ENCODE measurements at regions not wholly inside any gene's neighbourhood (a gene's known extent, or its start where the extent isn't known, plus 50 kb on each side); places are given as distances from the start of the nearest gene placed in this dataset.

DNA sequence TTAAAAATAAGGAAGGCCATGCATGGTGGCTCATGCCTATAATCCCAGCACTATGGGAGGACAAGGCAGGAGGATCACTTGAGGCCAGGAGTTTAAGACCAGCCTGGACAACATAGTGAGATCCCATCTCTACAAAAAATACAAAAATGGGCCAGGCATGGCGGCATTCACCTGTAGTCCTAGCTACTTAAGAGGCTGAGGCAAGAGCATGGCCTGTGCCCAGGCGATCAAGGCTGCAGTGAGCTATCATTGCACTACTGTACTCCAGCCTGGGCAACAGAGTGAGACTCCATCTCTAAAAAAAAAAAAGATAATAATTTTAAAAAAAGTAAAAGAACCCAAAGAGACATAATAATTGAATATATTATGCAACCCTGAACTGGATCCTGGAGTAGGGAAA is 83.6 kb upstream of the ZNF423 start:
- Histone ChIP-seq H3K4me2 (ENCODE audit: low read depth, low read length) (no peak overlapping the region), H3K79me2 (ENCODE audit: insufficient read depth, low read length) (no peaks in the 10 kb centered on the region), H3K27ac (ENCODE audit: extremely low read length, insufficient read depth, low read length) (no peak overlapping the region), H2AFZ (ENCODE audit: low read length) (no peak overlapping the region), H3K4me3 (replicated peaks in 1 of 3; ENCODE audit: insufficient read depth in 1 of 3, low read depth in 2 of 3, low read length in 3 of 3) (no peak overlapping the region), H3K9me3 (ENCODE audit: low read length) (no peaks in the 10 kb centered on the region), H3K9ac (ENCODE audit: insufficient read depth, low read depth, low read length) (no peak overlapping the region), H4K20me1 (ENCODE audit: insufficient read depth, low read length) (no peaks in the 10 kb centered on the region), H3K27me3 (ENCODE audit: control insufficient read depth in 1 of 2, insufficient read depth in 2 of 2, low read length in 2 of 2) (peaks cover 1 to 14% of the 10 kb centered on the region in 2 experiments; a peak in 4 of 5 replicates), H3K4me1 (ENCODE audit: insufficient read depth, low read length) (peaks cover 14% of the 10 kb centered on the region; the same call in 1 of the 2 replicates), H3K36me3 (replicated peaks in 1 of 2; ENCODE audit: control insufficient read depth in 1 of 2, insufficient read depth in 2 of 2, low read length in 2 of 2) (no peaks in the 10 kb centered on the region)
- CTCF ChIA-PET (ENCODE audit: low intra/inter-chr PET ratio, low total read pairs), result no interaction called here
- in situ Hi-C loops (cut with HindIII; ENCODE audit: extremely low pct_ligation_motif_present, low pct_unique_long_range_greater_than_20kb) (no loop called here), intact Hi-C loops (cut with micrococcal nuclease; ENCODE audit: unreplicated experiment) (no loop called here)
- POLR2A ChIA-PET, result no interaction called here
- ATAC-seq (no peak), FAIRE-seq (no peak), DNase-seq (ENCODE audit: low spot score) (no peak)
- no TSS peak for BruUV-seq (replicated peaks)
- TF ChIP-seq, protein P1, sequence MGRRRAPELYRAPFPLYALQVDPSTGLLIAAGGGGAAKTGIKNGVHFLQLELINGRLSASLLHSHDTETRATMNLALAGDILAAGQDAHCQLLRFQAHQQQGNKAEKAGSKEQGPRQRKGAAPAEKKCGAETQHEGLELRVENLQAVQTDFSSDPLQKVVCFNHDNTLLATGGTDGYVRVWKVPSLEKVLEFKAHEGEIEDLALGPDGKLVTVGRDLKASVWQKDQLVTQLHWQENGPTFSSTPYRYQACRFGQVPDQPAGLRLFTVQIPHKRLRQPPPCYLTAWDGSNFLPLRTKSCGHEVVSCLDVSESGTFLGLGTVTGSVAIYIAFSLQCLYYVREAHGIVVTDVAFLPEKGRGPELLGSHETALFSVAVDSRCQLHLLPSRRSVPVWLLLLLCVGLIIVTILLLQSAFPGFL (CRISPR knock-in tag; IDR thresholded peaks at IDR 0.05), result no peak
- TF ChIP-seq, protein P2, sequence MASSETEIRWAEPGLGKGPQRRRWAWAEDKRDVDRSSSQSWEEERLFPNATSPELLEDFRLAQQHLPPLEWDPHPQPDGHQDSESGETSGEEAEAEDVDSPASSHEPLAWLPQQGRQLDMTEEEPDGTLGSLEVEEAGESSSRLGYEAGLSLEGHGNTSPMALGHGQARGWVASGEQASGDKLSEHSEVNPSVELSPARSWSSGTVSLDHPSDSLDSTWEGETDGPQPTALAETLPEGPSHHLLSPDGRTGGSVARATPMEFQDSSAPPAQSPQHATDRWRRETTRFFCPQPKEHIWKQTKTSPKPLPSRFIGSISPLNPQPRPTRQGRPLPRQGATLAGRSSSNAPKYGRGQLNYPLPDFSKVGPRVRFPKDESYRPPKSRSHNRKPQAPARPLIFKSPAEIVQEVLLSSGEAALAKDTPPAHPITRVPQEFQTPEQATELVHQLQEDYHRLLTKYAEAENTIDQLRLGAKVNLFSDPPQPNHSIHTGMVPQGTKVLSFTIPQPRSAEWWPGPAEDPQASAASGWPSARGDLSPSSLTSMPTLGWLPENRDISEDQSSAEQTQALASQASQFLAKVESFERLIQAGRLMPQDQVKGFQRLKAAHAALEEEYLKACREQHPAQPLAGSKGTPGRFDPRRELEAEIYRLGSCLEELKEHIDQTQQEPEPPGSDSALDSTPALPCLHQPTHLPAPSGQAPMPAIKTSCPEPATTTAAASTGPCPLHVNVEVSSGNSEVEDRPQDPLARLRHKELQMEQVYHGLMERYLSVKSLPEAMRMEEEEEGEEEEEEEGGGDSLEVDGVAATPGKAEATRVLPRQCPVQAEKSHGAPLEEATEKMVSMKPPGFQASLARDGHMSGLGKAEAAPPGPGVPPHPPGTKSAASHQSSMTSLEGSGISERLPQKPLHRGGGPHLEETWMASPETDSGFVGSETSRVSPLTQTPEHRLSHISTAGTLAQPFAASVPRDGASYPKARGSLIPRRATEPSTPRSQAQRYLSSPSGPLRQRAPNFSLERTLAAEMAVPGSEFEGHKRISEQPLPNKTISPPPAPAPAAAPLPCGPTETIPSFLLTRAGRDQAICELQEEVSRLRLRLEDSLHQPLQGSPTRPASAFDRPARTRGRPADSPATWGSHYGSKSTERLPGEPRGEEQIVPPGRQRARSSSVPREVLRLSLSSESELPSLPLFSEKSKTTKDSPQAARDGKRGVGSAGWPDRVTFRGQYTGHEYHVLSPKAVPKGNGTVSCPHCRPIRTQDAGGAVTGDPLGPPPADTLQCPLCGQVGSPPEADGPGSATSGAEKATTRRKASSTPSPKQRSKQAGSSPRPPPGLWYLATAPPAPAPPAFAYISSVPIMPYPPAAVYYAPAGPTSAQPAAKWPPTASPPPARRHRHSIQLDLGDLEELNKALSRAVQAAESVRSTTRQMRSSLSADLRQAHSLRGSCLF (CRISPR knock-in tag; IDR thresholded peaks at IDR 0.05; ENCODE audit: borderline replicate concordance), result no peak
- TF ChIP-seq ZNF773 (CRISPR knock-in tag; IDR thresholded peaks at IDR 0.05; ENCODE audit: borderline replicate concordance), result no peak
- TF ChIP-seq DNMT3B (CRISPR knock-in tag; conservative IDR thresholded peaks at IDR 0.05), result no peak
- 18% methylated on average over 2 of the region's 2 CpGs for WGBS (ENCODE audit: low lambda C conversion rate)
